ENCODE measurements at regions not wholly inside any gene's neighbourhood (a gene's known extent, or its start where the extent isn't known, plus 50 kb on each side); places are given as distances from the start of the nearest gene placed in this dataset.

- peak; percentile 57 for DNase-seq (ENCODE audit: low spot score)
Observed at GRCh38 chr2:104444889-104445288, 409.0 kb upstream of the POU3F3 start.

GRCh38 chr2:104447831-104448434 is 406.0 kb upstream of the POU3F3 start:
- no peak for DNase-seq (ENCODE audit: low spot score)

- no peak for DNase-seq (ENCODE audit: low spot score)
Observed at GRCh38 chr2:104448661-104449440, 405.1 kb upstream of the POU3F3 start.

GRCh38 chr2:104452558-104452957 is 401.4 kb upstream of the POU3F3 start:
- no peak for DNase-seq (ENCODE audit: low spot score)

- DNase-seq (ENCODE audit: low spot score) = no peak
Observed at GRCh38 chr2:104462731-104463130, 391.2 kb upstream of the POU3F3 start.

GRCh38 chr2:104465981-104466380 is 387.9 kb upstream of the POU3F3 start:
- DNase-seq (ENCODE audit: low spot score) = no peak

GRCh38 chr2:104468846-104469245 is 385.1 kb upstream of the POU3F3 start:
- no peak for DNase-seq (ENCODE audit: low spot score)

GRCh38 chr2:104472076-104472475 is 381.8 kb upstream of the POU3F3 start:
- no peak for DNase-seq (ENCODE audit: low spot score)

- DNase-seq (ENCODE audit: low spot score) = no peak
Observed at GRCh38 chr2:104473546-104473945, 380.4 kb upstream of the POU3F3 start.

GRCh38 chr2:104474716-104475115 is 379.2 kb upstream of the POU3F3 start:
- no peak for DNase-seq (ENCODE audit: low spot score)

- no peak for DNase-seq (ENCODE audit: low spot score)
Observed at GRCh38 chr2:104476075-104476474, 377.8 kb upstream of the POU3F3 start.

GRCh38 chr2:104476563-104476988 is 377.3 kb upstream of the POU3F3 start:
- no peak for DNase-seq (ENCODE audit: low spot score)

GRCh38 chr2:104481341-104481740 is 372.6 kb upstream of the POU3F3 start:
- DNase-seq (ENCODE audit: low spot score) = no peak

GRCh38 chr2:104487366-104487765 is 366.5 kb upstream of the POU3F3 start:
- no peak for DNase-seq (ENCODE audit: low spot score)

- DNase-seq (ENCODE audit: low spot score) = no peak
Observed at GRCh38 chr2:104493698-104494097, 360.2 kb upstream of the POU3F3 start.

GRCh38 chr2:104501342-104501741 is 352.6 kb upstream of the POU3F3 start:
- no peak for DNase-seq (ENCODE audit: low spot score)

GRCh38 chr2:104501929-104502328 is 352.0 kb upstream of the POU3F3 start:
- no peak for DNase-seq (ENCODE audit: low spot score)

GRCh38 chr2:104502901-104503300 is 351.0 kb upstream of the POU3F3 start:
- DNase-seq (ENCODE audit: low spot score) = no peak

- no peak for DNase-seq (ENCODE audit: low spot score)
Observed at GRCh38 chr2:104504331-104505073, 349.4 kb upstream of the POU3F3 start.

- DNase-seq (ENCODE audit: low spot score) = no peak
Observed at GRCh38 chr2:104518256-104518655, 335.7 kb upstream of the POU3F3 start.

- peak; percentile 35 for DNase-seq (ENCODE audit: low spot score)
Observed at GRCh38 chr2:104521247-104521646, 332.7 kb upstream of the POU3F3 start.

GRCh38 chr2:104523921-104524320 is 330.0 kb upstream of the POU3F3 start:
- no peak for DNase-seq (ENCODE audit: low spot score)

- DNase-seq (ENCODE audit: low spot score) = no peak
Observed at GRCh38 chr2:104528101-104528500, 325.8 kb upstream of the POU3F3 start.
